IMR-90 (cell line): ENCODE measurements at regions not wholly inside any gene's neighbourhood (a gene's known extent, or its start where the extent isn't known, plus 50 kb on each side); places are given as distances from the start of the nearest gene placed in this dataset.

Experiments used
- ATAC-seq: fragments of 200-7000 bp; cut with Tn5 transposase; 2 replicates; pipeline ENCODE4 v1.9.1; 2020; ENCODE audit warnings: low read depth, mild to moderate bottlenecking, moderate library complexity
- BruUV-seq: library from RNA; stranded (reverse); fragments of 400-500 nt; replicated peaks from 2 replicates; lab custom pipeline; 2021; lab: Mats Ljungman, UMichigan
- CTCF ChIA-PET: fragments of 300-600 bp; formaldehyde crosslinking; extraction: SDS; loops from one replicate; lab custom pipeline; 2021; ENCODE audit warnings: antibody characterized with exemption; lab: Yijun Ruan, JAX
- POLR2A ChIA-PET: fragments of 300-600 bp; sonication (Branson Sonifier 250); formaldehyde crosslinking; loops from one replicate; lab custom pipeline; 2022; ENCODE audit warnings: antibody characterized with exemption; ENCODE audit not compliant: unreplicated experiment; lab: Charles Lee
- DNase-seq: peaks from one replicate; pipeline ENCODE4 v3.0.0; 2013
- H2AFZ ChIP-seq: replicated peaks from 2 replicates; pipeline ENCODE3; 2013; ENCODE audit warnings: low read length, mild to moderate bottlenecking; ENCODE audit not compliant: poor library complexity
- H2AK5ac ChIP-seq: 2 replicates; pipeline ENCODE4 v1.6.1; 2013; ENCODE audit warnings: low read depth, low read length, inconsistent platforms
- H2AK9ac ChIP-seq: replicated peaks from 2 replicates; pipeline ENCODE3; 2013; ENCODE audit warnings: mild to moderate bottlenecking, low read depth, low read length, moderate library complexity; ENCODE audit not compliant: poor library complexity
- H2BK120ac ChIP-seq: 2 replicates; pipeline ENCODE4 v1.6.1; 2013; ENCODE audit warnings: low read depth, low read length, inconsistent platforms
- H2BK15ac ChIP-seq: 3 replicates; pipeline ENCODE4 v1.6.1; 2013; ENCODE audit warnings: low read depth, low read length, inconsistent platforms
- H2BK20ac ChIP-seq: 2 replicates; pipeline ENCODE4 v1.6.1; 2013; ENCODE audit warnings: low read depth, mild to moderate bottlenecking, inconsistent platforms, low read length, moderate library complexity
- H2BK5ac ChIP-seq: 2 replicates; pipeline ENCODE4 v1.6.1; 2013; ENCODE audit warnings: mild to moderate bottlenecking, low read depth, low read length, inconsistent platforms; ENCODE audit not compliant: poor library complexity, severe bottlenecking
- H3K14ac ChIP-seq: replicated peaks from 2 replicates; pipeline ENCODE4 v1.6.1; 2013; ENCODE audit warnings: low read depth, low read length, inconsistent platforms
- H3K18ac ChIP-seq: 2 replicates; pipeline ENCODE4 v1.6.1; 2013; ENCODE audit warnings: low read depth, low read length, control low read depth
- H3K23ac ChIP-seq: 2 replicates; pipeline ENCODE4 v1.6.1; 2013; ENCODE audit warnings: low read depth, low read length, inconsistent platforms
- H3K27ac ChIP-seq: 2 replicates; pipeline ENCODE4 v1.5.1; 2013; ENCODE audit warnings: mild to moderate bottlenecking, control low read depth, low read length; ENCODE audit not compliant: insufficient read depth
- H3K27me3 ChIP-seq: 2 replicates; pipeline ENCODE4 v1.6.1; 2013; ENCODE audit warnings: low read length; ENCODE audit not compliant: control insufficient read depth, insufficient read depth
- H3K36me3 ChIP-seq: 2 replicates; pipeline ENCODE4 v1.6.1; 2013; ENCODE audit warnings: low read length, mixed read lengths; ENCODE audit not compliant: control insufficient read depth, insufficient read depth
- H3K4ac ChIP-seq: 2 replicates; pipeline ENCODE4 v1.6.1; 2013; ENCODE audit warnings: low read depth, low read length, inconsistent platforms
- H3K4me1 ChIP-seq: 2 replicates; pipeline ENCODE4 v1.6.1; 2013; ENCODE audit warnings: low read length, mixed read lengths; ENCODE audit not compliant: control insufficient read depth, insufficient read depth
- H3K4me2 ChIP-seq: 2 replicates; pipeline ENCODE4 v1.6.1; 2013; ENCODE audit warnings: low read depth, mild to moderate bottlenecking, control low read depth, low read length, moderate library complexity
- H3K4me3 ChIP-seq: 2 replicates; pipeline ENCODE4 v1.5.1; 2013; ENCODE audit warnings: low read depth, mild to moderate bottlenecking, control low read depth, low read length, moderate library complexity; ENCODE audit not compliant: insufficient read depth
- H3K56ac ChIP-seq: 2 replicates; pipeline ENCODE4 v1.6.1; 2013; ENCODE audit warnings: low read length, inconsistent platforms; ENCODE audit not compliant: insufficient read depth; ENCODE audit errors: extremely low read depth
- H3K79me1 ChIP-seq, 2 experiments: 2 replicates each; pipeline ENCODE4 v1.6.1; 2013; ENCODE audit warnings: low read length in 2 of 2, inconsistent platforms in 1 of 2, low read depth in 1 of 2
- H3K9ac ChIP-seq: 2 replicates; pipeline ENCODE4 v1.6.1; 2013; ENCODE audit warnings: low read depth, low read length, control low read depth
- H3K9me1 ChIP-seq: 2 replicates; pipeline ENCODE4 v1.6.1; 2013; ENCODE audit warnings: low read length, inconsistent platforms; ENCODE audit not compliant: insufficient read depth
- H3K9me3 ChIP-seq: 2 replicates; pipeline ENCODE4 v1.6.1; 2013; ENCODE audit warnings: low read length; ENCODE audit not compliant: control insufficient read depth, insufficient read depth
- H4K20me1 ChIP-seq: 2 replicates; pipeline ENCODE4 v1.6.1; 2013; ENCODE audit warnings: low read length, inconsistent platforms; ENCODE audit not compliant: insufficient read depth
- H4K5ac ChIP-seq: 2 replicates; pipeline ENCODE4 v1.6.1; 2013; ENCODE audit warnings: mild to moderate bottlenecking, low read depth, low read length, control low read depth
- H4K8ac ChIP-seq, 2 experiments: 2 replicates each; pipeline ENCODE4 v1.6.1; 2013; ENCODE audit warnings: low read depth in 2 of 2, low read length in 2 of 2, control low read depth in 1 of 2, inconsistent platforms in 1 of 2
- H4K91ac ChIP-seq: 2 replicates; pipeline ENCODE4 v1.6.1; 2013; ENCODE audit warnings: low read depth, low read length, inconsistent platforms; ENCODE audit not compliant: insufficient read depth
- CEBPB ChIP-seq: IDR thresholded peaks from 2 replicates; pipeline ENCODE4 v1.6.1; 2012; ENCODE audit warnings: low read depth, low read length, improper control_type of control experiment
- CHD1 ChIP-seq: IDR thresholded peaks from 2 replicates; pipeline ENCODE4 v1.6.1; 2012; ENCODE audit warnings: low read depth, low read length, improper control_type of control experiment
- FOS ChIP-seq: fragments of 150-350 bp; IDR thresholded peaks from 2 replicates; pipeline ENCODE4 v1.6.1; 2016; ENCODE audit warnings: low read depth, low read length
- MAFK ChIP-seq: IDR thresholded peaks from 2 replicates; pipeline ENCODE4 v1.6.1; 2012; ENCODE audit warnings: low read depth, low read length, improper control_type of control experiment
- dilution Hi-C: fragments of 300-500 bp; cut with HindIII; formaldehyde crosslinking; loops from one replicate; pipeline ENCODE4 v1.14.3; 2018; ENCODE audit warnings: low sequenced_read_pairs; ENCODE audit not compliant: unreplicated experiment
- in situ Hi-C: fragments of 300-500 bp; cut with MboI; formaldehyde crosslinking; loops from 3 replicates; pipeline ENCODE4 v1.14.3; 2019; ENCODE audit warnings: low sequenced_read_pairs, inconsistent platforms, mixed read lengths
- intact Hi-C: fragments of 100-400 bp; cut with micrococcal nuclease; formaldehyde crosslinking; loops from 2 replicates; pipeline ENCODE4 v1.10.0; 2022

GRCh38 chr4:121574618-121575017, 122.2 kb downstream of the ANXA5 start:
- no peaks in the 10 kb centered on the region for H3K9me1 ChIP-seq
- intact Hi-C loops = no loop called here

More at GRCh38 chr4:121574618-121575017, 122.2 kb downstream of the ANXA5 start:
- ATAC-seq = no peak
- Histone ChIP-seq H3K4me2 (no peak overlapping the region), H3K18ac (no peak overlapping the region), H2AK9ac (no peak overlapping the region), H3K4ac (no peak overlapping the region), H4K5ac (no peak overlapping the region), H2AK5ac (no peak overlapping the region), H3K4me3 (no peak overlapping the region), H4K20me1 (no peaks in the 10 kb centered on the region), H3K56ac (no peak overlapping the region), H2BK20ac (no peak overlapping the region), H4K8ac (no peak overlapping the region), H2AFZ (no peak overlapping the region), H3K36me3 (no peaks in the 10 kb centered on the region), H3K9ac (no peak overlapping the region), H2BK15ac (no peak overlapping the region), H4K91ac (no peak overlapping the region), H2BK120ac (no peak overlapping the region), H3K27me3 (no peaks in the 10 kb centered on the region), H3K14ac (no peak overlapping the region), H2BK5ac (no peak overlapping the region), H3K79me1 (no peaks in the 10 kb centered on the region), H3K27ac (no peak overlapping the region), H3K9me3 (no peaks in the 10 kb centered on the region), H3K4me1 (no peaks in the 10 kb centered on the region), H3K23ac (no peak overlapping the region)
- DNase-seq = no peak
- ChIA-PET CTCF (no interaction called here), POLR2A (no interaction called here)
- dilution Hi-C loops = no loop called here
- in situ Hi-C loops = no loop called here
- no TSS peak for BruUV-seq
- TF ChIP-seq FOS (no peak), CHD1 (no peak), CEBPB (no peak), MAFK (no peak)
